ENCODE measurements at regions not wholly inside any gene's neighbourhood (a gene's known extent, or its start where the extent isn't known, plus 50 kb on each side); places are given as distances from the start of the nearest gene placed in this dataset.

GRCh38 chr13:50277127-50277526 lies 261.9 kb downstream of the KCNRG start:
- TF ChIP-seq POLR2A (IDR thresholded peaks at IDR 0.05) (no peak), CTCF (IDR thresholded peaks at IDR 0.05 in 8 of 11, conservative IDR thresholded peaks at IDR 0.05 in 3 of 11) (no peak), POLR2AphosphoS5 (IDR thresholded peaks at IDR 0.05) (no peak)
